GM21619 (cell line): ENCODE measurements at regions not wholly inside any gene's neighbourhood (a gene's known extent, or its start where the extent isn't known, plus 50 kb on each side); places are given as distances from the start of the nearest gene placed in this dataset.
"Not testable (repeated sequence)": the region's sequence is repeated elsewhere in the genome, so short reads cannot be mapped to it uniquely, and the experiment has no call there.

Experiments
- ATAC-seq: cut with Tn5 transposase; IDR thresholded peaks from one replicate; pipeline ENCODE4 v1.9.1; 2021; ENCODE audit not compliant: unreplicated experiment

GRCh38 chr5:84961193-84961592 is 576.5 kb upstream of the EDIL3 start:
- no peak for ATAC-seq

GRCh38 chr5:84961903-84962302 is 577.2 kb upstream of the EDIL3 start:
- no peak for ATAC-seq

- ATAC-seq, result no peak
These were observed 598.4 kb upstream of the EDIL3 start for GRCh38 chr5:84983093-84983492.

GRCh38 chr5:84985148-84985547 is 600.5 kb upstream of the EDIL3 start:
- ATAC-seq, result no peak

- ATAC-seq, result no peak
These were observed 602.0 kb upstream of the EDIL3 start for GRCh38 chr5:84986688-84987087.

GRCh38 chr5:85000671-85001070 is 616.0 kb upstream of the EDIL3 start:
- ATAC-seq, result no peak

GRCh38 chr5:85002026-85002425 is 617.3 kb upstream of the EDIL3 start:
- ATAC-seq, result not testable (repeated sequence)

- ATAC-seq, result no peak
These were observed 625.4 kb upstream of the EDIL3 start for GRCh38 chr5:85010014-85010562.

GRCh38 chr5:85017261-85017660 is 632.6 kb upstream of the EDIL3 start:
- no peak for ATAC-seq

GRCh38 chr5:85030316-85031084 is 645.8 kb upstream of the EDIL3 start:
- ATAC-seq, result no peak

- ATAC-seq, result no peak
These were observed 664.3 kb upstream of the EDIL3 start for GRCh38 chr5:85049020-85049419.

GRCh38 chr5:85052826-85053225 is 668.1 kb upstream of the EDIL3 start:
- ATAC-seq, result no peak

- ATAC-seq, result no peak
These were observed 685.3 kb upstream of the EDIL3 start for GRCh38 chr5:85069659-85070640.

GRCh38 chr5:85077581-85077980 is 692.9 kb upstream of the EDIL3 start:
- no peak for ATAC-seq

- no peak for ATAC-seq
These were observed 711.7 kb upstream of the EDIL3 start for GRCh38 chr5:85096421-85096820.

- no peak for ATAC-seq
These were observed 723.8 kb upstream of the EDIL3 start for GRCh38 chr5:85108471-85108870.

GRCh38 chr5:85109616-85110015 is 724.9 kb upstream of the EDIL3 start:
- no peak for ATAC-seq

- ATAC-seq, result no peak
These were observed 747.6 kb upstream of the EDIL3 start for GRCh38 chr5:85132269-85132668.

- no peak for ATAC-seq
These were observed 755.8 kb upstream of the EDIL3 start for GRCh38 chr5:85140471-85140870.

- no peak for ATAC-seq
These were observed 758.5 kb upstream of the EDIL3 start for GRCh38 chr5:85143138-85143537.

GRCh38 chr5:85148701-85149100 is 764.0 kb upstream of the EDIL3 start:
- no peak for ATAC-seq

GRCh38 chr5:85159395-85159794 is 774.7 kb upstream of the EDIL3 start:
- ATAC-seq, result no peak
